ENCODE measurements at regions not wholly inside any gene's neighbourhood (a gene's known extent, or its start where the extent isn't known, plus 50 kb on each side); places are given as distances from the start of the nearest gene placed in this dataset.

DNA sequence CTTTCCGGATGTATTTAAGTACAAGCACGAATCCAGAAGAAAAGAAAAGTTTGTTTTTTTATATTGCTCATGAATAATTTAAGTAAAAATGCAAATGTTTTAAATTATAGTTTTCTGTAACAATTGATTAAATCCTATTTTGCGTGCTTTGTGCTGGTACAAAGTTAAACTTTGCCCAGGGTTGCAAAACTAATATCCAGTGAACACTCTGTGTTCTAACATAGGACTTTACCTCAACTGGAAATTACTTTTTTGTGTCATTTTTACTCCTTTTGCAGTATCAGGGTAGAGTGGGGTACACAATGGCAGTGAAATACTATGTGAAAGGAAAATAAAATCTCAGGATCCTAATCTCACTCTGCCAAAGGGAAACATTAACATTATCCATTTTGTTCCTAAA, 801.4 kb upstream of the MBL2 start:
- TF ChIP-seq POLR2A (IDR thresholded peaks at IDR 0.05) (no peak), EP300 (IDR thresholded peaks at IDR 0.05) (no peak)
- TF ChIP-seq, protein P1, sequence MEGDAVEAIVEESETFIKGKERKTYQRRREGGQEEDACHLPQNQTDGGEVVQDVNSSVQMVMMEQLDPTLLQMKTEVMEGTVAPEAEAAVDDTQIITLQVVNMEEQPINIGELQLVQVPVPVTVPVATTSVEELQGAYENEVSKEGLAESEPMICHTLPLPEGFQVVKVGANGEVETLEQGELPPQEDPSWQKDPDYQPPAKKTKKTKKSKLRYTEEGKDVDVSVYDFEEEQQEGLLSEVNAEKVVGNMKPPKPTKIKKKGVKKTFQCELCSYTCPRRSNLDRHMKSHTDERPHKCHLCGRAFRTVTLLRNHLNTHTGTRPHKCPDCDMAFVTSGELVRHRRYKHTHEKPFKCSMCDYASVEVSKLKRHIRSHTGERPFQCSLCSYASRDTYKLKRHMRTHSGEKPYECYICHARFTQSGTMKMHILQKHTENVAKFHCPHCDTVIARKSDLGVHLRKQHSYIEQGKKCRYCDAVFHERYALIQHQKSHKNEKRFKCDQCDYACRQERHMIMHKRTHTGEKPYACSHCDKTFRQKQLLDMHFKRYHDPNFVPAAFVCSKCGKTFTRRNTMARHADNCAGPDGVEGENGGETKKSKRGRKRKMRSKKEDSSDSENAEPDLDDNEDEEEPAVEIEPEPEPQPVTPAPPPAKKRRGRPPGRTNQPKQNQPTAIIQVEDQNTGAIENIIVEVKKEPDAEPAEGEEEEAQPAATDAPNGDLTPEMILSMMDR (IDR thresholded peaks at IDR 0.05), result no peak
